Omental fat pad (tissue), 3 donors: ENCODE measurements at regions not wholly inside any gene's neighbourhood (a gene's known extent, or its start where the extent isn't known, plus 50 kb on each side); places are given as distances from the start of the nearest gene placed in this dataset.

Experiments used
- ATAC-seq: fragments of 150-250 bp; one replicate; pipeline ENCODE4 v1.9.1; 2016; ENCODE audit warnings: mild to moderate bottlenecking, moderate library complexity; ENCODE audit not compliant: low FRiP score
- DNase-seq: peaks from one replicate; pipeline ENCODE4 v3.0.0-alpha.2; 2019; ENCODE audit warnings: low spot score
- CTCF ChIP-seq, 3 donors: fragments of 450-650 bp; IDR thresholded peaks; one replicate each; pipeline ENCODE4 v1.5.1; 2016 to 2017; ENCODE audit warnings: antibody characterized with exemption in 3 of 3, mild to moderate bottlenecking in 3 of 3, moderate library complexity in 2 of 3

- ATAC-seq (no peak), DNase-seq (no peak)
- no peak for TF ChIP-seq CTCF (IDR thresholded peaks at IDR 0.05)
Observed at GRCh38 chr13:71327266-71327665, 539.7 kb downstream of the DACH1 start.

- ATAC-seq (no peak), DNase-seq (no peak)
- TF ChIP-seq CTCF (IDR thresholded peaks at IDR 0.05), result no peak
Observed at GRCh38 chr13:71325556-71325955, 541.4 kb downstream of the DACH1 start.

GRCh38 chr13:71323266-71323665 lies 543.7 kb downstream of the DACH1 start:
- ATAC-seq (no peak), DNase-seq (no peak)
- TF ChIP-seq CTCF (IDR thresholded peaks at IDR 0.05), result no peak

GRCh38 chr13:71320452-71320851 lies 546.6 kb downstream of the DACH1 start:
- ATAC-seq, result no peak

GRCh38 chr13:71316792-71317363 lies 550.1 kb downstream of the DACH1 start:
- no peak for ATAC-seq
- no peak for TF ChIP-seq CTCF (IDR thresholded peaks at IDR 0.05)
- no peak for DNase-seq

More at GRCh38 chr13:71320452-71320851, 546.6 kb downstream of the DACH1 start:
- no peak for DNase-seq
- no peak for TF ChIP-seq CTCF (IDR thresholded peaks at IDR 0.05)

- DNase-seq (no peak), ATAC-seq (no peak)
- TF ChIP-seq CTCF (IDR thresholded peaks at IDR 0.05), result no peak
Observed at GRCh38 chr13:71312923-71313322, 554.1 kb downstream of the DACH1 start.

- no peak for TF ChIP-seq CTCF (IDR thresholded peaks at IDR 0.05)
- DNase-seq, result no peak
- no peak for ATAC-seq
Observed at GRCh38 chr13:71309905-71310304, 557.1 kb downstream of the DACH1 start.
